ENCODE measurements at regions not wholly inside any gene's neighbourhood (a gene's known extent, or its start where the extent isn't known, plus 50 kb on each side); places are given as distances from the start of the nearest gene placed in this dataset.

DNA sequence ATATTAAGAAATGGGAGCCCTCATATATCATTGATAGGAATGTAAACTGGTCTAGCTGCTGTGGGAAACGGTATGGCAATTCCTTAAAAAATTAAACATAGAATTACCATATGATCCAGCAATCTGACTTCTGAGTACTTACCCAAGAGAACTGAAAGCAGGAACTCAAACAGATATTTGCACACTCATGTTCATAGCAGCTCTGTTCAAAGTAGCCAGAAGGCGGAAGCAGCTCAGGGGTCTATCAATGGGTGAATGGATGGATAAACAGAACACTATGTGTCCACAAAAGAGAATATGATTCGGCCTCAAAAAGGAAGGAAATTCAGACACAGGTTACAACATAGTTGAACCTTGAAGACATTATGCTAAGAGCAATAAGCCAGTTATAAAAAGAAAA is 135.7 kb upstream of the NDUFV2 start:
- Histone ChIP-seq H3K27me3 (ENCODE audit: control insufficient read depth in 5 of 5, insufficient read depth in 4 of 5, low read length in 5 of 5) (peaks cover 0 to 2% (median 0%) of the 10 kb centered on the region in 5 donors), H3K4me3 (ENCODE audit: low read depth in 1 of 5, low read length in 5 of 5) (no peak overlapping the region), H3K9ac (ENCODE audit: low read length in 5 of 5) (no peak overlapping the region), H3K27ac (ENCODE audit: low read depth, low read length) (no peak overlapping the region), H3K36me3 (ENCODE audit: control insufficient read depth in 5 of 5, insufficient read depth in 5 of 5, low read length in 5 of 5) (no peaks in the 10 kb centered on the region), H3K9me3 (ENCODE audit: control insufficient read depth in 5 of 5, low read length in 5 of 5) (peaks cover 0 to 4% (median 0%) of the 10 kb centered on the region in 5 donors), H3K4me1 (ENCODE audit: control insufficient read depth in 5 of 5, insufficient read depth in 5 of 5, low read length in 5 of 5) (no peaks in the 10 kb centered on the region)

DNA sequence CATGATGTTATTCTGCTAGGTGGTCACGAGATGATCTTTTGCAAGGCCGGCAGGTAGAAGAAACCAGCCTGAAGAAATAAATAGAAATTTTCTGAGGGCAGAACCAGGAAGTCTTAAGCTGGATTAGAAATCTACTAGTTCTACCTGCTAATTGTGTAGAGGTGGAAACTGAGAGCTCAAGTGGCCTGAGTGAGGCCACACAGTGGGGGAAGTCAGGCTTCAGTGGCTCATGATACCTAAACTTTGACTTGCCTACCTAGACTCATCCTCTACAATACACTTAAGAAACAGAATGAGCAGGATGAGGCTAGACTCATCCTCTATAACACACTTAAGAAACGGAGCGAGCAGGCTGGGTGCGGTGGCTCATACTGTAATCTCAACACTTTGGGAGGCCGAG is 134.9 kb upstream of the NDUFV2 start:
- Histone ChIP-seq H3K4me1 (ENCODE audit: control insufficient read depth in 5 of 5, insufficient read depth in 5 of 5, low read length in 5 of 5) (no peaks in the 10 kb centered on the region), H3K4me3 (ENCODE audit: low read depth in 1 of 5, low read length in 5 of 5) (no peak overlapping the region), H3K9ac (ENCODE audit: low read length in 5 of 5) (no peak overlapping the region), H3K36me3 (ENCODE audit: control insufficient read depth in 5 of 5, insufficient read depth in 5 of 5, low read length in 5 of 5) (no peaks in the 10 kb centered on the region), H3K9me3 (ENCODE audit: control insufficient read depth in 5 of 5, low read length in 5 of 5) (peaks cover 0 to 4% (median 0%) of the 10 kb centered on the region in 5 donors), H3K27me3 (ENCODE audit: control insufficient read depth in 5 of 5, insufficient read depth in 4 of 5, low read length in 5 of 5) (peaks cover 0 to 2% (median 0%) of the 10 kb centered on the region in 5 donors), H3K27ac (ENCODE audit: low read depth, low read length) (no peak overlapping the region)

DNA sequence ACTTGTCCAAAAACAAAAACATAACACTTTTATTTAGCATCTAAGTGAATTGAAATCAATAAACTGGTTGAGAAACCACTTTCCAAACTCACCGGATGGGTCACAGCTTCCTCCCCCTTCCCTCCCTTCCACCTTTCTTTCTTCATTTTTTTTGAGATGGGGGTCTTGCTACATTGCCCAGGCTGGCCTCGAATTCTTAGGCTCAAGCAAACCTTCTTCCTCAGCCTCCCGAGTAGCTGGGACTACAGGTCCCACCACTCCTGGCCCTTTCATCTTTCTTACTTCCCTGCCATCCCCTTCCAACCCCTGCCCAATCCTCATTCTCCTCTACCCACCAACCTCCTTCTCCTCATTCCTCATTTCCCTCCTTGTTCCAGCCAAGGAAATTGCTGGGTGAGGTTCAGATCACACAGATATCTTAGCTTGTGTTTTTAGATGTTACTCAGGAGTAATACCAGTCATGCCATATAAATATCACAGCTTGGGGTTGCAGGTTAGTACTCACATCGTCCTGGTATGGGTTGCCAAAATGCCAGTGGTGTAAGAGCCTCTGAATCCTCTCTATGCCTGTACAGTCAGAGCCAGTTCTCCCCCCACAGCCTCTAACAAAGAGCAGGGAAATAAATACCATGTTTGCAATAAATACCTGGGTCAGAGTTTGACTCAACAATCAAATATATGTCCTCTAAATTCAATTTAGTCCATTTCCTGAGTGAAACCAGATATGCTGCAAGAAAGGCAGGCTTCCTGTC is 132.7 kb upstream of the NDUFV2 start:
- H3K9me3 ChIP-seq (ENCODE audit: control insufficient read depth in 5 of 5, low read length in 5 of 5): peaks cover 0 to 4% (median 2%) of the 10 kb centered on the region in 5 donors
- no peak overlapping the region for H3K9ac ChIP-seq (ENCODE audit: low read length in 5 of 5)
- no peaks in the 10 kb centered on the region for H3K4me1 ChIP-seq (ENCODE audit: control insufficient read depth in 5 of 5, insufficient read depth in 5 of 5, low read length in 5 of 5)
- no peak overlapping the region for H3K4me3 ChIP-seq (ENCODE audit: low read depth in 1 of 5, low read length in 5 of 5)
- peaks cover 0 to 2% (median 0%) of the 10 kb centered on the region in 5 donors for H3K27me3 ChIP-seq (ENCODE audit: control insufficient read depth in 5 of 5, insufficient read depth in 4 of 5, low read length in 5 of 5)
- no peaks in the 10 kb centered on the region for H3K36me3 ChIP-seq (ENCODE audit: control insufficient read depth in 5 of 5, insufficient read depth in 5 of 5, low read length in 5 of 5)
- no peak overlapping the region for H3K27ac ChIP-seq (ENCODE audit: low read depth, low read length)

DNA sequence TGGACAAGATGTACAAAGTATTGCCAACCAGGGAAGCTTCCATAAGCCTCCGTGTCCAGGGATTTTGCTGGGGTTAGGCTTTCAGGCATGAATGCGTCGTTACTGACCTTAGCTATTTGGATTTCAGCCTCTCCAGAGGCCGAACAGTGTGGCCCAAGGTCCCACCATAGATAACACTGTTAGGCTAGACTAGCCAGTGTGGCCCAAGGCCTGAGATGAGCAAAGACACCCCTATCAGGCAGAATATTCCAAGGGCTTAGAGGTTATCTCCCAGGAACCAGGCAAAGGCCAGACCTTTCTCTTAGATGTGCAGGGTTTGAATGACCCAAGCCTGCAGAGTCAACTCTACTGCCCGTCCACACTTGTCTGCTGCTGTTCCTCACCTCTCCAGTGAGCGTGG is 131.7 kb upstream of the NDUFV2 start:
- H3K36me3 ChIP-seq (ENCODE audit: control insufficient read depth in 5 of 5, insufficient read depth in 5 of 5, low read length in 5 of 5): no peaks in the 10 kb centered on the region

DNA sequence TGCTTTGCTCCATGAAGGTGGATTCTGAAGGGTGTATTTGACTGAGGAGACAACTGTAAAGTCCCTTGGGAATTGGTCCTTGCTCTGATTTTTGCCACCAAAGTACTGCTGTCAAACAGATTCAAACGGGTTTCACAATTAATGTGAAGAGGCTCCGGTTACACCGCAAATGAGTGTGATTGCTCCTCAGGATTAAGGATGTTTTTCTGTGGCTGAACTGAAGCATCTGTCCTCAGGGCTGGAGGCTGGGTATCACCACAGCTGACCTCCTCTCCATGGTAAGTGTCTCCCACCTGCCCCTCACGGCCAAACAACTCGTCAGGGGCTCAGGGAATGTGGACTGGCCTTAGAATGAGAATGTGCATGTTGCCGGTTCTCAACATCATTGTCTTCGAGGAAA is 130.4 kb upstream of the NDUFV2 start:
- no peak overlapping the region for H3K27ac ChIP-seq (ENCODE audit: low read depth, low read length)
- H3K36me3 ChIP-seq (ENCODE audit: control insufficient read depth in 5 of 5, insufficient read depth in 5 of 5, low read length in 5 of 5): no peaks in the 10 kb centered on the region
- no peak overlapping the region for H3K4me3 ChIP-seq (ENCODE audit: low read depth in 1 of 5, low read length in 5 of 5)
- no peaks in the 10 kb centered on the region for H3K4me1 ChIP-seq (ENCODE audit: control insufficient read depth in 5 of 5, insufficient read depth in 5 of 5, low read length in 5 of 5)
- H3K9ac ChIP-seq (ENCODE audit: low read length in 5 of 5): no peak overlapping the region
- peaks cover 0 to 4% (median 2%) of the 10 kb centered on the region in 5 donors for H3K9me3 ChIP-seq (ENCODE audit: control insufficient read depth in 5 of 5, low read length in 5 of 5)
- peaks cover 0 to 2% (median 0%) of the 10 kb centered on the region in 5 donors for H3K27me3 ChIP-seq (ENCODE audit: control insufficient read depth in 5 of 5, insufficient read depth in 4 of 5, low read length in 5 of 5)

More for the DNA sequence above, 131.7 kb upstream of the NDUFV2 start:
- no peak overlapping the region for H3K9ac ChIP-seq (ENCODE audit: low read length in 5 of 5)
- H3K27ac ChIP-seq (ENCODE audit: low read depth, low read length): no peak overlapping the region
- no peaks in the 10 kb centered on the region for H3K4me1 ChIP-seq (ENCODE audit: control insufficient read depth in 5 of 5, insufficient read depth in 5 of 5, low read length in 5 of 5)
- no peak overlapping the region for H3K4me3 ChIP-seq (ENCODE audit: low read depth in 1 of 5, low read length in 5 of 5)
- peaks cover 0 to 2% (median 0%) of the 10 kb centered on the region in 5 donors for H3K27me3 ChIP-seq (ENCODE audit: control insufficient read depth in 5 of 5, insufficient read depth in 4 of 5, low read length in 5 of 5)
- peaks cover 0 to 4% (median 2%) of the 10 kb centered on the region in 5 donors for H3K9me3 ChIP-seq (ENCODE audit: control insufficient read depth in 5 of 5, low read length in 5 of 5)

DNA sequence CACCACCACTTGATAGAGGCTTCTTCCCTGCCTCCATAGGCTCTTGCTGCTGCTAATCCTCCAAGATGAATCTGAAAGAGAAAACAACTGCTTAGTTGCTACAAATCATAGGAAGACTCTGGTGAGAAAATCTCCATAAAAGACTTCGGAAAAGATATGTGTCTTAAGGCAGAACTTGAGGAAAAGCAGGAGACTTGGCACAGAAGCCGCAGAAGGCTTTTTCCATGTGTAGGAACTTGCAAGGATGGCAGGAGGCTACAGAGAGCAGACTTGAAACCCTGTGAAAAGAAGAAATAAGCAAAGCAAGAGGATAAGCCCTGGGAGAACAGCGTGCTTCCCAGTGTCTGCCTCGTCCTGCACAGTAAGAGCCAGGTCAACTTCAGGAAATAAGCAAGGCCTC is 128.2 kb upstream of the NDUFV2 start:
- H3K4me1 ChIP-seq (ENCODE audit: control insufficient read depth in 5 of 5, insufficient read depth in 5 of 5, low read length in 5 of 5): no peaks in the 10 kb centered on the region

DNA sequence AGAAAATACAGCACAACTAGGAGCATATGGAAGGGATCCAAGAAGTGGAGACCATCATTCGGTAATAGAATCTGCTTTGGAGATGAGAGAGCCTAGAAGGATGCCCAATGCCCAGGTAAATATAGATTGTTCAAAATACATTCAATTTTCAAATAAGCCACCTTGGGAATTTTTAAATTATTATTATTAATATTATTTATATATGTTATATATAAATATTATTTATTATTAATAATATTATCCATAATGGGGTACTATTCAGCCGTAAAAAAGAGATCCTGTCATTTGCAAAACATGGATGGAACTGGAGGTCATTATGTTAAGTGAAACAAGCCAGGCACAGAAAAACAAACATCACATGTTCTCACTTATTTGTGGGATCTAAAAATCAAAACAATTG is 127.8 kb upstream of the NDUFV2 start:
- Histone ChIP-seq H3K27me3 (ENCODE audit: control insufficient read depth in 5 of 5, insufficient read depth in 4 of 5, low read length in 5 of 5) (peaks cover 0 to 2% (median 0%) of the 10 kb centered on the region in 5 donors), H3K9me3 (ENCODE audit: control insufficient read depth in 5 of 5, low read length in 5 of 5) (peaks cover 0 to 3% (median 2%) of the 10 kb centered on the region in 5 donors), H3K9ac (ENCODE audit: low read length in 5 of 5) (no peak overlapping the region), H3K4me1 (ENCODE audit: control insufficient read depth in 5 of 5, insufficient read depth in 5 of 5, low read length in 5 of 5) (no peaks in the 10 kb centered on the region), H3K4me3 (ENCODE audit: low read depth in 1 of 5, low read length in 5 of 5) (no peak overlapping the region), H3K36me3 (ENCODE audit: control insufficient read depth in 5 of 5, insufficient read depth in 5 of 5, low read length in 5 of 5) (no peaks in the 10 kb centered on the region), H3K27ac (ENCODE audit: low read depth, low read length) (no peak overlapping the region)

More for the DNA sequence above, 128.2 kb upstream of the NDUFV2 start:
- no peaks in the 10 kb centered on the region for H3K36me3 ChIP-seq (ENCODE audit: control insufficient read depth in 5 of 5, insufficient read depth in 5 of 5, low read length in 5 of 5)
- no peak overlapping the region for H3K9ac ChIP-seq (ENCODE audit: low read length in 5 of 5)
- H3K9me3 ChIP-seq (ENCODE audit: control insufficient read depth in 5 of 5, low read length in 5 of 5): peaks cover 0 to 4% (median 2%) of the 10 kb centered on the region in 5 donors
- peaks cover 0 to 2% (median 0%) of the 10 kb centered on the region in 5 donors for H3K27me3 ChIP-seq (ENCODE audit: control insufficient read depth in 5 of 5, insufficient read depth in 4 of 5, low read length in 5 of 5)
- H3K27ac ChIP-seq (ENCODE audit: low read depth, low read length): no peak overlapping the region
- H3K4me3 ChIP-seq (ENCODE audit: low read depth in 1 of 5, low read length in 5 of 5): no peak overlapping the region

DNA sequence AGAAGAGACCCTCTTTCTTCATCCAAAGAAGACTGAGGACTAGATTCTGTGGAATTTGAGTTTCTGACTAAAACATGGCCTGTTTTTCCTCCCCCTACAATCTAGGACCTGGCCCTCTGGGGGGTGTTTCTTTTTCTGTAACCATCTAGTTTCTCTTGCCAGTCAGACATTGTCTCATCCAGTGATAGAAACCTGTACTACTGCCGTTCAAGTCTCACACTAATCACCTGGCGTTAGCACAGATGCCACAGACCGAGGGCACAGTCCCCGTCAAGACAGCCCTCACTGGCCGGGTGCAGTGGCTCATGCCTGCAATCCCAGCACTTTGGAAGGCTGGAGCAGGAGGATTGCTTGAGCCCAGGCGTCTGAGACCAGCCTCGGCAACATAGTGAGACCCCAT is 126.9 kb upstream of the NDUFV2 start:
- no peak overlapping the region for H3K4me3 ChIP-seq (ENCODE audit: low read depth in 1 of 5, low read length in 5 of 5)
- H3K36me3 ChIP-seq (ENCODE audit: control insufficient read depth in 5 of 5, insufficient read depth in 5 of 5, low read length in 5 of 5): no peaks in the 10 kb centered on the region
- no peak overlapping the region for H3K27ac ChIP-seq (ENCODE audit: low read depth, low read length)
- H3K4me1 ChIP-seq (ENCODE audit: control insufficient read depth in 5 of 5, insufficient read depth in 5 of 5, low read length in 5 of 5): no peaks in the 10 kb centered on the region
- peaks cover 0 to 3% (median 0%) of the 10 kb centered on the region in 5 donors for H3K9me3 ChIP-seq (ENCODE audit: control insufficient read depth in 5 of 5, low read length in 5 of 5)
- H3K27me3 ChIP-seq (ENCODE audit: control insufficient read depth in 5 of 5, insufficient read depth in 4 of 5, low read length in 5 of 5): peaks cover 0 to 2% (median 0%) of the 10 kb centered on the region in 5 donors
- no peak overlapping the region for H3K9ac ChIP-seq (ENCODE audit: low read length in 5 of 5)

DNA sequence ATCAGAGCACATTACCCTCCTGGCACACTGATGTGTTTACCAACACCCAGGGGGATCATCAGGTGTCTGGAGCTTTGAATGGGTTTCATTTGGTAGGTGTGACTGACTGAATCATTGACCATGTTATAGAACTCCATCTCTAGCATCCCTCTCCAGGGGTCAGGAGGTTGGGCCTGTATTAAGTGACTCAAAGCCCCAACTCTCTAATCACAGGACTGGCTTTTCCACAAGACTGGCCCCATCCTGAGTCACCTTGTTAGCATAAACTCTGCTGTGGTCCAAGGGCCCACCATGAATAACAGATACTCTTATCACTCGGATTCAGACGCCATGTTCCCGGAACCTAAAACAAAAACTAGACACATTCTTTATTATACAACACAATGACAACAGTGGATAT is 125.9 kb upstream of the NDUFV2 start:
- no peak overlapping the region for H3K9ac ChIP-seq (ENCODE audit: low read length in 5 of 5)
- no peak overlapping the region for H3K4me3 ChIP-seq (ENCODE audit: low read depth in 1 of 5, low read length in 5 of 5)
- H3K27me3 ChIP-seq (ENCODE audit: control insufficient read depth in 5 of 5, insufficient read depth in 4 of 5, low read length in 5 of 5): peaks cover 0 to 2% (median 0%) of the 10 kb centered on the region in 5 donors
- H3K36me3 ChIP-seq (ENCODE audit: control insufficient read depth in 5 of 5, insufficient read depth in 5 of 5, low read length in 5 of 5): no peaks in the 10 kb centered on the region
- peaks cover 0 to 3% (median 0%) of the 10 kb centered on the region in 5 donors for H3K9me3 ChIP-seq (ENCODE audit: control insufficient read depth in 5 of 5, low read length in 5 of 5)
- H3K4me1 ChIP-seq (ENCODE audit: control insufficient read depth in 5 of 5, insufficient read depth in 5 of 5, low read length in 5 of 5): no peaks in the 10 kb centered on the region
- no peak overlapping the region for H3K27ac ChIP-seq (ENCODE audit: low read depth, low read length)

DNA sequence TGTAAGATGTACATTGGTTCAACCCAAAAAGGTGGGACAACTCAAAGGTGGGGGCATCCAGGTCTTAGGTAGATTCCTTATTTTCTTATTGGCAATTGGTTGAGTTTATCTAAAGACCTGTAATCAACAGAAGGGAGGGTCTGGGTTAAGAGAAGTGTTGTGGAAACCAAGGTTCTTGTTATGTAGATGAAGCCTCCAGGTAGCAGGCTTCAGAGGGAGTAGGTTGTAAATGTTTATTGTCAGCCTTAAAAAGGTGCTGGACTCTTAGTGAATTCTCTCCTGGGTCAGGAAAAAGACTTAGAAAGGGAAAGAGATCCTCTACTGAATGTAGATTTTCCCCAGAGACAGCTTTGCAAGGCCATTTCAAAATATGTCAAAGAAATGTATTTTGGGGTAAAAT is 125.3 kb upstream of the NDUFV2 start:
- Histone ChIP-seq H3K9me3 (ENCODE audit: control insufficient read depth in 5 of 5, low read length in 5 of 5) (peaks cover 0 to 3% (median 0%) of the 10 kb centered on the region in 5 donors), H3K4me3 (ENCODE audit: low read depth in 1 of 5, low read length in 5 of 5) (no peak overlapping the region), H3K36me3 (ENCODE audit: control insufficient read depth in 5 of 5, insufficient read depth in 5 of 5, low read length in 5 of 5) (no peaks in the 10 kb centered on the region), H3K27me3 (ENCODE audit: control insufficient read depth in 5 of 5, insufficient read depth in 4 of 5, low read length in 5 of 5) (no peaks in the 10 kb centered on the region), H3K9ac (ENCODE audit: low read length in 5 of 5) (no peak overlapping the region), H3K4me1 (ENCODE audit: control insufficient read depth in 5 of 5, insufficient read depth in 5 of 5, low read length in 5 of 5) (no peaks in the 10 kb centered on the region), H3K27ac (ENCODE audit: low read depth, low read length) (no peak overlapping the region)
